NCI-H2029 treated with DMSO at 0.1 percent for 48 hours (cell line): ENCODE measurements at regions not wholly inside any gene's neighbourhood (a gene's known extent, or its start where the extent isn't known, plus 50 kb on each side); places are given as distances from the start of the nearest gene placed in this dataset.

ENCODE experiments used
- DNase-seq: peaks from one replicate; lab custom pipeline; 2025; lab: John Stamatoyannopoulos, UW

DNA sequence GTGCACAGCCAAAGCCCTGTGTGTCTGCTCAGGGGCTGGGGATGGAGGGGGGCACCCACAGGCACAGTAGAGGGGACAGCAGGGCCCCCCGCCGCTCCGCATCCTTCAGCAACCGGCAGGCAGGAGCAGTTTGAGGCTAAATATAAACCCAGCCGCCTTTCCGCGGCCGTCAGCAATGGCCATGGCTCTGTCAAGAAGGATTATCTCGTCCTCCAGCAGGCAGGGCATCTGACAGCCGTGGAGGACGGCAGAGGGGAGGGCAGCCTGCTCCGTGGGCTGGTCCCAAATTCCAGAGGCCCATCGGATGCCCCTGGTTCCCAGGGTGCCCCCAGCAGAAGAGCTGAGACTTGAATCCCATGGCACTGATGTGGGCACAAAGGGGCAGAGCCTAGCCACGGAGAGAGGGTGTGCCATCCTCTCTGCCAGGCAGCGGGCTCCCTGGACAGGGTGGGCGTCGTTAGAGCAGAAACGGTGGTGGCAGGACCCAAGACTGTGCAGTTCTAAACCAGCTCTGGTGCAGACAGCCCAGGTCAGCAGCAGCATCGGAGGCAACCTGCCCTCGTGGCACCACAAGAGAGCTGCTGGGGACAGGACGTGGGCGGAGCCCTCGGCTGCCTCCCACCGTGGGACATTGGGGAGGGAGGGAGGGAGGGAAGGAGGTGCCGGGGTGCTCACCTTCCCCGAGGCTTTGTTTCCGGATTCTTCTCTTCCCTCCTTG is 198.8 kb upstream of the CIBAR2 start:
- DNase-seq = no peak

DNA sequence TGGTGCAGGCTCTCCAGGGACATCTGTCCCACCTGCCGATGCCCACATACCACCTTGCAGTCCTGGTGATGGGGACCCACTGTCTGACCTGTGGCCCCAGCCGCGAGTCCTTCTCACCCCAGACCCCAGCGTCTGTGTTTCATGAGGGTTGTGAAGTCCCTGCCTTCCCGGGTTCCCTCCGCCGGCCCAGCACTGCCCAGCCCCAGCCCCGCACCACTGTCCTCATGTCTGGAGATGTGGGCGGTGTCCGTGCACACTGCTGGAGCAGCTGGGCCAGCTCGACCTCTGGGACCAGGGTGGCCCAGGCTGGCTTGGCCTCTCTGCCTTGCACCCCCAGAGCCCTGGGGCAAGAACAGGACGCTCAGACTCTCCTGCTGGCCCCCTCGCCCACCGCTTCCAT is 199.5 kb upstream of the CIBAR2 start:
- no peak for DNase-seq

DNA sequence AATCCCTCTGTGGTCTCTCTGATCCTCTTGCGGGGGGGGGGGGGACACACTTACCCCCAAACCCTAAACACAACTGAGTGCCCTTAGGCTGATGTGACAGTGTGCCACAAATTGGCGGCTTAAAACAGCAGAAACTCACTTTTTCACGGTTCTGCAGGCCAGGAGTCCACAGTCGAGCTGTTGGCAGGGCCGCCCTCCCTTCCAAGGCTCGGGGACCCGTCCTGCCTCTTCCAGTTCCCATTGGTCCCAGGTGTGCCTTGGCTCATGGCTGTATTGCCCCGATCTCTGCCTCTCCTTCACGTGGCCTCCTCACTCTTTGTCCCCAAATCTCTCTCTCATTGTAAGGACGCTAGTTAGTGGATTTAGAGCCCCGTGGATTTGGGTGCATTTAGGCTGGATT is 199.9 kb upstream of the CIBAR2 start:
- no peak for DNase-seq

DNA sequence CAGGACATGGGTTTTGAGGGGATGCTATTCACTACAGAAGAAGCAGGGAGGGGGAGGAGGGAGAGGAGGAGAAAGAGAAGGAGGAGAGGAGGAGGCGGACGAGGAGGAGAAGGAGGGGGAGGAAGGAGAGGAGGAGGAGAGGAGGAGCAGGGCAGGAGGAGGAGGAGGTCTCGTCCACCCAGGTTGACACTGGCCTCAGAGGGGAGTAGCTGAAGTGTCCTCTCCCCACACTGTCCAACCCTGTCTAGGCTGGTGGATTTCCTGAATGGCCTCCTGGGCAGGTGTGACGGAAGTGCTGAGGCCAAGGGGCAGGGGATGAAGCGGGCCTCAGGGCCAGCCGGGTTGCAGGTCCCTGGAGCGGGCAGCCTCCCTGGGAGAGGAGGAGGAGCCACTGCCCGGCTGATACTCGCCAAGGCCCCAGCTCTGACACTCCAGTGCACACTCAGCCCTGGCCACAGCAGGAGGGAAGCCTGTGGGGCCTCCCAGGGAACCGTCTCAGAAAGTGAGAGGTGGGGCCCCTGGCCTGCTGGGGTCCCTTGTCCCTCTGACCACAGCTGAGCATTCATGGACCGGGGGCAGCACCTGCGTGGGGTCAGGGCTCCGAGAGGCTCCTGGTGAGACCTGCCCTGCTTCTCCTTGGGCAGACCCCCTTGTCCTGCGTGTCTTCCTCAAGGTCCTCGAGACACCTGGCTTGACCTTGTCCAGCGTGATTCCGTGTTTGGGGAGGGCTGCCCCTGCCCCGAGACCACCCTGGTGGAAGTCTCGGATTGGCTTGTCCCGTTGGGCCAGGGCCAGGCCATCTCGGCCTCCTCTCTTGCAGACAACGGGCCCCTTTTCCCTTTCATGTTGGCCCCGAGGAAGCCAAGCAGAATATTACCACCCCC is 200.6 kb upstream of the CIBAR2 start:
- no peak for DNase-seq

DNA sequence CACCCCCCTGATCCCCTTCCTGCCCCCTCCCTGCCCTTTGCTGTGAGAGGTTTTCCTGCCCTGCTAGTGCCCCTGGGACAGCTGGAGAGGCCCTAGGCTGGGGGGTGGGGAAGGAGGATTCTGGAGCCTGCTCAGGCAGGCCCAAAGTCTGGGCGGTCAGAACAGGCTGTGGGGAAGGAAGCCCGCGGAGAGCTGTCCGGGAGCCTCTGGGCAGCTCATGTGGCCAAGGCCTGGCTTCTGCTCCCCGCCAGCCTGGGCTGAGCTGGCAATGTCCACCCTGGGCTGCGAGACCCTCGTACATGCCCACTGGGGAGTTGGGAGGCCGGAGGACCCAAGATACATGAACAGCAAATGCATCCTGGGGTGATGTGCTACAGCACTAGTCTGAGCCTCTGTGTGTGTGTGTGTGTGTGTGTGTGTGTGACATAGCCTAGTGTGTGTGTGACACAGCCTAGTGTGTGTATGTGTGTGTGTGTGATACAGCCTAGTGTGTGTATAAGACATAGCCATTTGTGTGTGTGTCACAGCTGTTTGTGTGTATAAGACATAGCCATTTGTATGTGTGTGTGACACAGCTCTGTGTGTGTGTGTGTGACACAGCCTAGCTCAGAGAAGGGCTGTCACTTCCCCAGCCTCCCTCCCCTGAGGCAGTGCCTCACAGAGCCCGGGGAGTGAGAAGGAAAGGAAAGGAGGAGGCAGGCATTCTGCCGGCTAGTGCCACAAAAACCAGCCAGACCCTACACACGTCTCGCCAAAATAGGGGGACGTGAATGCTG is 201.4 kb upstream of the CIBAR2 start:
- DNase-seq = no peak

DNA sequence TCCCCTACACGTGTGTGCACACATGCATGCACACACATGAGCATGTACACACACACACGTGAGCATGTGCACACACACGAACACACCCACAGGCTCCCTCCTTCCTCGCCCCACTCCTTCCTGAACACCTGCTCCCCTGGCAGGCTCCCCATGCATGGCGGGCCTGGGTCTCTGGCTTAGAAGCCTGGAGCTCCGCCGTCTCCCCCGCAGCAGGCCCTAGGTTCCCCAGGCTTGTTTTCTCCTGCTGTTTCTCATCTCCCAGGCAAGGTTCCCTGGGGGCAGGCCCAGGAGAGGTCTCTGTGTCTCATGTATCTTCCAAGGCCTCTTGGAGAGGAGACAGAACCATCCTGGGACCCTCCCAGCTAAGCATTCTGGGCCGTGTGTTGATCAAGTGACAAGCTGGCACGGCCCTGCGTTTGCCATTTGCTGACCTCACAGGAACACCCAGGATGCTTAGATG is 202.3 kb upstream of the CIBAR2 start:
- no peak for DNase-seq

DNA sequence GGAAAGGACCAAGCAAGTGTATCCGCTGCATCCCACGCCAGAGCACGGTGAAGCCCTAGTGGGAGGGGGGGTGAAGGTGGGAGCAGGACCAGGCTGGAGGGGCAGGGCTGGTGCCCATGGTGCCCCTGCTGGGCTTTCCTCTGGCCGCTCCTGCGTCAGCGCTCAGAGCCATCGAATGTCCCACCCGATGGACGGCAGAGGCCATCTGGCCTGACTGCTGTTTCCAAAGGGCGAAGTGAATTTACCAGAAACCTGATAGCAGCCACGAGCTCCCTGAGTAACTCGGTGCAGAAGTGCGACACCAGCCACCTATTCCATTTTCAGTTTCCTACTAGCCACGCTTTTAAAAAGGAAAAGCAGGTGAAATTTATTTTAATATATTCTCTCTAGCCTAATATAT is 203.6 kb upstream of the CIBAR2 start:
- DNase-seq = no peak

DNA sequence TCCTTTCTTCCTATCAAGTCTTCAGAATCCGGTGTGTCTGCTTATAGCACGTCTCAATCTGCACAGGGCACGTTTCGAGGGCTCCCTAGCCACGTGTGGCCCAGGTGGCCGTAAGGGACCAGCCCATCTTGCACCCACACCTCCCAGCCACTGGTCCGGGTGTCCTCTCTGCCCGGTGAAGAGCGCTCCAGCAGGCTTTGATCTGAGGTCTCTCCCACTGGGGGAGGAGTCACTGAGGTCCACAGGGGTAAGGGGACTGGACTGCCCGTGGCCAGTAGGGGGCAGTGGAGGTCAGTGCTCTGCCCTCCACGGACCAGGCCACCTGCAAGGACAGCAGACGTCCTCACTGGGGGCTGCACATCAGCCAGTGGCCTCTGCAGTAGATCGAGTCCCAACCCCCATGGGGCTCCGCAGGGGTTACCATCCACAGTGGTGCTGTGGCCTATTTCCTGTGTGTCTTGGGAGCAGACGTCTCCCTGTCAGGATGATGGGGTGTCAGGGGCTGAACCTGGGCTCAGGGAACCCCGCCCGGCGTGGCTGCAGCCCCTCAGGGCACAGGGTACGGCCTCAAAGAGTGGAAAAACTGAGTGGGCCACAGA is 204.1 kb upstream of the CIBAR2 start:
- no peak for DNase-seq

DNA sequence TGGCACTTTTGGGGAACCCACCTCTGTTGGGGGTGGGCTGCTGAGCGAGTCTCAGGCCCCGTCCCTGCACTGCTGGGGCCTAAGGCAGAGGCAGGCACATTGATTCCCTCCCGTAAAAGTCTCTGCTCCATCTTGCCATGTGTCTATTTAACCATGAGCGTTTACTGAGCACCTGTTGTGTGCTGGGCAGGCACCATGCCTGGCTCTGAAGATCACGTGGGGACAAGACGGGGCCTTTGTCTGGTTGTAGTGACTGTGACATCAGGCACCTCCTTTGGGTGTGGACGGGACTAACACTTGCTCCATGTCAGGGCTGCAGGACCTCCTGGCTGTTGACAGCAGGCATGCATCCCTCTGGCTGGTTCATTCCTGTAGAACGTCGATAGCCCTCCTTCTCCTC is 204.7 kb upstream of the CIBAR2 start:
- DNase-seq = no peak

DNA sequence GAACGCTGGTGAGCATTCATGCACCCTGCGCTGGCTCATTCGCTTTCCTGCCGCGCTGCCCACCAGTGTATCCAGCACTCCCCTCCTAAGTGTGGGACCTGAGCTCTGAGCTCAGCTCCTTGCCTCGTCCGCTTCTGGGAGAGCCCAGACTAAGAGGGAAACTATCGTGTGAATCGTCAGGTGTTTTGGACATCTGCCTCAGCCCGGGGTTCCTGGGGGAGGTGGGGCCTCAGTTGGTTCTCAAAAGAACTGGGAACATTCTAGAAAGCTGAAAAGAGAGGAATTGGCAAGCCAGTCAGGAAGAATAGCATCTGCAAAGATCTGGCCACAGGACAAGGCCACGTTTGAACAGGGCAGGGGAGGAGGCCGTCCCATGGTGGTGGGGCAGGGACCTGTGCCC is 205.4 kb upstream of the CIBAR2 start:
- DNase-seq = no peak

DNA sequence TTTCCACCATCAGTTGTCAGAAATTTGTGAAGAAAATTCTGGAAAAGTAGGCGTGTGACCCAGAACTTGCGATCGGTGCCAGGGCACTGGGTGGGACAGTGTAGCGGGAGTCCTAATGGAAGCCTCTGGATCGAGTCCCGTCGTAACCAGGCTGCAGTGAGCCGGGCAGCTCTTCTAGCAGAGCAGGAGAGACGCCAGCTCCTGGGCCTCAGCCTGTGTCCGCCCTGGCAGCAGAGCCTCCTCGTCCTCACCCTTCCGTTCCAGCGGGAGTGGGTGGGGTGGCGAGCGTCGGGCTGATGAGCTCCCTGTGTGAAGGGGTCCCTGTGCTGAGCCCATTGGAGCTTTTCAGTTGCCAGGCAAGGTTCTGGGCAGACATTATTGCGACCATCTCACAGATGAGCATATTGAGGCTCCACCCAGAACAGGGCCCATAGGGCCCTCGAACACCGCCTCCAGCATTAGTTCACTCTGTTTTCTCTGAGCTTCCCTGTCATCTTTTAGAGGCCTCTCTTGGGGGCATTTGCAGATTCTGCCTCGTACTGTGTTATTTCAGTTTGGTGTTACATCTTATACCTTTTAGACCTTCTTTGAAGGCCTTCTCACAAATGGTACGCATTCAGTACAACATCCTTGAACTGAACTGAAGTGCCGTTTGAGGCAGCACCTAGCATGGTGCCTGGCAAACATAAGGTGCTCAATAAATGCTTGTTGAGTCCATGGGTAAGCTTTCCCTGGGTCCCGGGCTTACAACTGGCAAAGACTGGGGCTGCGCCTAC is 207.1 kb upstream of the CIBAR2 start:
- DNase-seq = no peak

DNA sequence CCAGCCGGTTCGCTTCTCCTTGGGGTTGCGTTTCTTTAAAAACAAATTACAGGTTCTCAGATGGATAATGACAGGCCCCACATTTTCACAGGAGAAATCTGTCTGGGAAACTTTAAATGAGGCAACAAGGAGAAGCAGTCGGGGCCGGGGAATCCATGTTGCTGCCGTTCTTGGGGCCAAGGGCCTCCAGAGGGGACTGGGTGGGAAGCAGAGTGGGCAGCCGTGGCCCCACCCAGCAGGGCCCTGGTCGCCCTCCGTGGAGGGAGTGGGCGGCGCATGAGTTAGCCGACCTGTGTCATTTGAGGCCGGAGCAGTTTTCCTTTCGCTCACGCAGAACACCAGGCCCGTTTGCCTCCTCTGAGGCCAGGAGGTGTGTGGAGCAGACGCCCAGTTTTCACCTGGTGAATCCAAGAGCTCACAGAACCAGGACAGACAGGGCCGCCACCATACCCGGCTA is 207.7 kb upstream of the CIBAR2 start:
- DNase-seq = no peak

DNA sequence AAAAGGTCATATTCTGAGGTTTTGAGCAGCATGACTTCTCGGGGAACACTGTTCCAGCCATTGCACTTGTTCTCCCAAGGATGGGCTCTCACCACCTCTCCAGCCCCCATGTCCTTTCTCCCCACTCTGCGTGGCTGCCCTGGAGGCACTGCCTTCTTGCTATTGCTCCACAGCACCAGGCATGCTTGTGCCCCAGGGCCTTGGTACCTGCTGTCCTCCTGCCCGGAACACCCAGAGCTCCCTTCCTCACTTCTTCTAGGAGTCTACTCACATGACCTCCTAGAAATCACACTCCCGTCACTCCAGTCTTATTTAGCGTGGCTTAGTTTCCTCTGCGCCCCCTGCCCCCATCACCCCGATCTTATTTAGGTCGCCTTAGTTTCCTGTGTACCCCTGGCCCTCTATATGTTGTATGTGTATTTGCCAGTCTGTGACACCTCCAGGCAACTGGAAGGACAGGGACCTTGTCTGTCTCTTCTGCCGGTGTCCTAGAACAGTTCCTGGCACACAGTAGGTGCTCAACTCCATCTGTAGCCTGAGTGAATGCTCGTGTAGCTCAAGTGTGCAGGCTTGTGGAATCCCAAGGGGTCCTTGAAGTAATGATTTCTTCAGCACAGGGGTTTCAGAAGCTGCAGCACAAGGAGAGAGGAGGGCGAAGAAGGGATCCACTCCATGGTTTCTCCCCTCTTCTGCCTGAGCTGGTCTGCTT is 208.6 kb upstream of the CIBAR2 start:
- DNase-seq = no peak

DNA sequence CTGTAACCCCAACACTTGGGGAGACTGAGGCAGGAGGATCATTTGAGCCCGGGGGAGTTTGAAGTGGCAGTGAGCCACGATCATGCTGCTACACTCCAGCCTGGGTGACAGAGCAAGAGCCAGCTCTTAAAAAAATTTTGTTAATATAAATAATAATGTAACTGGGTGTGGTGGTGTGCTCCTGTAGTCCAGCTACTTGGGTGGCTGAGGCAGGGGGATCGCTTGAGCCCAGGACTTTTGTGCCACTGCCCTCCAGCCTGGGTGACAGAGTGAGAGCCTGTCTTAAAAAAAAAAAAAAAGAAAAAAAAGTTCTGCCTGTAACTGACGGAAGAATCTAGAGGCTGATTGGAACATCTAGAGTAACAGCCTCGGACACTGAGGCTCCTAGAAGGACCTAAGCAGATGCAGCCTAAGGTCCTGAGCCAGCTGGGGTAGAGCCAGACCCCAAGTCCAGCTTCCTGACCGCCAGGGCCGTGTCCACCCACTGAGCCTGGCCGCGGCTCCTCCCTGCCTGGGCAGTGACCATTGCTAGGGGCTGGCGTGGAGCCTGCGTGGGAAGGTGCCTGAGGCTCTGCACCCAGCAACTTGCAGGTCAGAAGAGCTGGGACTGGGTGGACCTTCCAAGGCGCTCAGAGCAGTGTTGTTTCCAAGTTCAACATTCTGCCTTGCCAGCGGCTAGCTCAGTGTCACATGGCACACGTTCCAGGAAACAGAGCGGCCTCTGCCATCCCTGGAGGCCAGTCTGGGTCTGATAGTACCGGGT is 209.4 kb upstream of the CIBAR2 start:
- DNase-seq = no peak

DNA sequence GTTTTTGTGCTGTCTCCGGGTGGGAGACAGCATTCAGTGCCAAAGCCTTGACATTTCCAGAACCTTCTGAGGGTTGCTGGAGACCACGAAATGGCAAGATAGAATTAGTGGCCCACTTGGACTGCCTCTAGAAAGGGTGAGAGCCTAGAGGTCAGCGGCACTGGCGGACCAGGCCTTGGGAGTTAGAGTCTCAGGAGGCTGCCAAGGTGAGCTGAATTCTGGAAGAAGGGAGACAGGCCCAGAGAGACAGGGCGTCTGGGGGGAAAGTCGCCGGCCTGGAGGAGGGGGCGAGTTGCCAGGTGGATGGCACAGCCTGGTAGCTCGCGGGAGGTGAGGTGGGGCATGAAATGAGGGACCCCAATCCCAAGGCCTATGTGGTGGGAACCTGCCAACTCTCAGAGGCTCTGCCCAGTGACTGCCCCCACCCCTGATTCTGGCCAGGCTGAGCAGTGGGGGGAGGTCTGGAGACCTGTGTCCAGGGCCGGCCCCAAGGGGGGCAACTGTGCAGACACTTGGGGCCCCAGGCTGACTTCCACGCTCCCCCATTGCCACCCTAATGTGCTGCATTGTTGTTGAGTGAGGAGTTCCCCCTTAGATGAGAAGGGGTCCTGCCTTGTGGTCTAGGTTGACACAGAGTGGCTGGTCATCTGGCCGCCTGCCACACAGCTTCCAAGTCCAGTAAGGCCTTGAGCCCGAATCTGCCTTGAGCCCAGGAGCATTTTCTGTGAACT is 211.1 kb upstream of the CIBAR2 start:
- no peak for DNase-seq

DNA sequence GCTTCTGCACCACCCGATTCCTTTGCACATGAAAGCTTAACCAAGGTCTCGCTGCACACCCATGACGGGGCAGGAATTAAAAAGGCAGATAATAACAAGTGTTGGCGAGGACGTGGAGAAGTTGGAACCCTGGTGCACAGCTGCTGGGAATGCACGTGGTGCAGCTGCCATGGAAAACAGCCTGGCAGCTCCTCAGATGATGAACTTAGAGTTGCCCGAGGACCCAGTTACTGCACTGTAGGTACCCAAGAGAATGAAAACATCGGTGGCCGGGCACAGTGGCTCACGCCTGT is 211.6 kb upstream of the CIBAR2 start:
- no peak for DNase-seq

DNA sequence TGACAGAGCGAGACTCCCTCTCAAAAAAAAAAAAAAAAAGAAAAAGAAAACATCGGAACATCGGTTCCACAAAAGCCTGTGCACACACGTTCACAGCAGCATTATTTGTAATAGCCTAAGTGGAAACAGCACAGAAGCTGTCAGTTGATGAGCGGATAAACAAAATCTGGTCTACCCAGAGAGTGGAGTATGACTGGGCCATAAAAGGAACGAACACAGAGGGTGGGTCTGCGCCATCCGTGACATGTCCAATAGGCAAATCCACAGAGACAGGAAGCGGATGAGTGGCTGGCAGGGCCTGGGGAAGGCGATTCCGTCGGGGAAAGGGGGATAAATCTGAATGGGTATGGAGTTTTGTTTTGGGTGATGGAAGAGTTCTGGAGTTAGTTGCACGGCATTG is 212.2 kb upstream of the CIBAR2 start:
- DNase-seq = no peak

DNA sequence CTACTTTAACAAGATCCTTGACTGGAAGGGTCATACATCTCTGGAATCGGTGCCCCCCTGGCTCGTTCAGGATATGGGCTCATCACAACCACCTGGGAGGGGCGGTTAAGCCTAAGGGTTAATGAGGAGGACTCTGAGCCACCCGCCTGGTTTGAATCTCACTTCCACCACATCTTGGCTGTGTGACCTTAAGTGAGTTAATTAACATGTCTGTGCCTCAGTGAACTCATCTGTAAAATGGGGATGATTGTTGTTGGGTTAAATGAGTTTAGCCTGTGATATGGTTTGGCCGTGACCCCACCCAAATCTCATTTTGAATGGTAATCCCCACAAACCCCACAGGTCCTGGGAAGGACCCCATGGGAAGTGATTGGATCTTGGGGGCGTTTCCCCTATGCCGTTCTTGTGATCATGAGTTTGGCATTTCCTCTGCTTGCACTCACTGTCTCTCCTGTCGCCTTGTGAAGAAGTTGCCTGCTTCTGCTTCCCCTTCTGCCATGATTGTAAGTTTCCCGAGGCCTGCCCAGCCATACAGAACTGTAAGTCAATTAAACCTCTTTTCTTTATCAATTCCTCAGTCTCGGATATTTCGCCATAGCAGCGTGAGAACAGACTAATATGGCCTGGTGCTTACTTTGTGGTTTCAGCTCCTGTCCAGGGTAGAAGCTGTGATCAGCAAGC is 214.0 kb upstream of the CIBAR2 start:
- no peak for DNase-seq

DNA sequence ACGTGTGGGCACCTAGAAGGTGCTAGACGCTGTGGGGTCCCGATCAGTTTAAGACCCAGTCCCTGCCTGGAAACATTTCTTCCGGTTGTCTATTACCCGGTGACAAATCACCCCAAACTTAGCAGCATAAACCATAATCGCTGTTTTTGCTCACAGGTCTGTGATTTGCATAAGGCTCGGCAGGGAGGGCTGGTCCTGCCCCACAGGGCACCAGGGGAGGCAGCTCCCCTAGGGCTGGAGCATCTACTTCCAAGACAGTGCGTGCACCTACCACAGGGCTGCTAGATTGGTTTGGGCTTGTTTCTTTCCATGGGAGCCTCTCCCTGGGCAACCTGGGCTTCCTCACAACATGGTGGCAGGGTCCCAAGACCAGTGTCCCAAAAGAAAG is 214.5 kb upstream of the CIBAR2 start:
- no peak for DNase-seq
